Stimulated activated CD8-positive, alpha-beta memory T cell treated with anti-CD3 and anti-CD28 coated beads, Interleukin-7, amount 100 ng/mL, for 48 hours (primary cell): ENCODE measurements at regions not wholly inside any gene's neighbourhood (a gene's known extent, or its start where the extent isn't known, plus 50 kb on each side); places are given as distances from the start of the nearest gene placed in this dataset.

Experiments used
- DNase-seq, 2 donors: peaks; one replicate each; pipeline ENCODE4 v3.0.0-alpha.2; 2020; ENCODE audit warnings: low read depth in 1 of 2; ENCODE audit errors: extremely low read depth in 1 of 2

GRCh38 chr6:14852375-14852774 is 393.5 kb upstream of the JARID2 start:
- no peak for DNase-seq

GRCh38 chr6:14856177-14856576 is 389.7 kb upstream of the JARID2 start:
- DNase-seq = no peak

GRCh38 chr6:14857001-14857400 is 388.9 kb upstream of the JARID2 start:
- no peak for DNase-seq

GRCh38 chr6:14857501-14857900 is 388.4 kb upstream of the JARID2 start:
- DNase-seq = peak; percentile 80 to 90

GRCh38 chr6:14858808-14859207 is 387.1 kb upstream of the JARID2 start:
- DNase-seq = no peak

GRCh38 chr6:14860774-14861173 is 385.1 kb upstream of the JARID2 start:
- DNase-seq = no peak

- DNase-seq = no peak
Observed at GRCh38 chr6:14861491-14861943, 384.4 kb upstream of the JARID2 start.

GRCh38 chr6:14862845-14863244 is 383.0 kb upstream of the JARID2 start:
- DNase-seq = no peak

GRCh38 chr6:14863902-14864850 is 381.7 kb upstream of the JARID2 start:
- DNase-seq = no peak

GRCh38 chr6:14865531-14866100 is 380.3 kb upstream of the JARID2 start:
- DNase-seq = no peak

- no peak for DNase-seq
Observed at GRCh38 chr6:14867802-14868201, 378.1 kb upstream of the JARID2 start.

GRCh38 chr6:14871221-14871620 is 374.6 kb upstream of the JARID2 start:
- DNase-seq = no peak

- no peak for DNase-seq
Observed at GRCh38 chr6:14873101-14873500, 372.8 kb upstream of the JARID2 start.

GRCh38 chr6:14873781-14874441 is 372.0 kb upstream of the JARID2 start:
- no peak for DNase-seq

GRCh38 chr6:14874975-14875480 is 370.8 kb upstream of the JARID2 start:
- no peak for DNase-seq

GRCh38 chr6:14875481-14876063 is 370.3 kb upstream of the JARID2 start:
- peak in 1 of 2 donors; percentile 49 for DNase-seq

GRCh38 chr6:14876778-14877613 is 368.9 kb upstream of the JARID2 start:
- peak in 1 of 2 donors; percentile 29 for DNase-seq

GRCh38 chr6:14877758-14878157 is 368.1 kb upstream of the JARID2 start:
- no peak for DNase-seq

- DNase-seq = no peak
Observed at GRCh38 chr6:14880052-14880451, 365.8 kb upstream of the JARID2 start.

- DNase-seq = no peak
Observed at GRCh38 chr6:14880677-14881076, 365.2 kb upstream of the JARID2 start.
